A549 (cell line): ENCODE measurements at regions not wholly inside any gene's neighbourhood (a gene's known extent, or its start where the extent isn't known, plus 50 kb on each side); places are given as distances from the start of the nearest gene placed in this dataset.

Experiments used
- ATAC-seq, 2 experiments: fragments of 200-7000 bp in 1 of 2; fragments of >200 bp in 1 of 2; cut with Nextera tagmentation in 1 of 2; cut with Tn5 transposase in 1 of 2; 3 replicates each; pipeline versions ENCODE4 v1.8.0 to v1.9.1; 2018 to 2020; ENCODE audit warnings: mild to moderate bottlenecking in 1 of 2, moderate library complexity in 1 of 2
- CTCF ChIA-PET: fragments of 300-600 bp; sonication (Branson Sonifier 250); formaldehyde crosslinking; extraction: SDS; loops from one replicate; lab custom pipeline; 2021; ENCODE audit warnings: antibody characterized with exemption, inconsistent platforms; lab: Yijun Ruan, JAX
- POLR2A ChIA-PET: fragments of 350-600 bp; formaldehyde crosslinking; extraction: SDS; loops from one replicate; lab custom pipeline; 2021; ENCODE audit warnings: antibody characterized with exemption, inconsistent platforms; lab: Yijun Ruan, JAX
- DNase-seq, 2 experiments: peaks; one replicate each; pipeline versions ENCODE4 v3.0.0 to v3.0.0-alpha.2; 2011 to 2016; ENCODE audit warnings: low read depth in 1 of 2, low spot score in 1 of 2
- FAIRE-seq: peaks from 2 replicates; lab custom pipeline; 2011; peaks lifted over from hg19 to GRCh38; lab: Jason Lieb, UNC
- H3K27ac ChIP-seq, 2 experiments: fragments of >200 bp; sonication (Bioruptor Twin); formaldehyde crosslinking; 3 replicates each; pipeline ENCODE4 v1.5.1; 2016 to 2017
- H3K4me1 ChIP-seq: fragments of >200 bp; sonication (Bioruptor Twin); formaldehyde crosslinking; 3 replicates; pipeline ENCODE4 v1.6.1; 2016
- H3K4me2 ChIP-seq: fragments of >200 bp; sonication (Bioruptor Twin); formaldehyde crosslinking; 3 replicates; pipeline ENCODE4 v1.6.1; 2016
- H3K4me3 ChIP-seq: fragments of >200 bp; sonication (Bioruptor Twin); formaldehyde crosslinking; 3 replicates; pipeline ENCODE4 v1.5.1; 2016
- H3K9me3 ChIP-seq: fragments of >200 bp; sonication (Bioruptor Twin); formaldehyde crosslinking; 3 replicates; pipeline ENCODE4 v1.6.1; 2016
- BHLHE40 ChIP-seq: IDR thresholded peaks from 2 replicates; pipeline ENCODE4 v1.6.1; 2012; ENCODE audit warnings: low read depth, low read length, inconsistent platforms
- CBX2 ChIP-seq: fragments of 200-600 bp; sonication (generic); IDR thresholded peaks from 2 replicates; pipeline ENCODE4 v1.6.1; 2016; ENCODE audit warnings: low read depth, mild to moderate bottlenecking, borderline replicate concordance
- CBX8 ChIP-seq: fragments of 200-600 bp; sonication (generic); IDR thresholded peaks from 2 replicates; pipeline ENCODE4 v1.6.1; 2016
- CHD2 ChIP-seq: fragments of 150-350 bp; IDR thresholded peaks from 2 replicates; pipeline ENCODE4 v1.6.1; 2014; ENCODE audit warnings: low read length; ENCODE audit not compliant: partially characterized antibody
- EHMT2 ChIP-seq: fragments of 200-600 bp; sonication (generic); IDR thresholded peaks from 2 replicates; pipeline ENCODE4 v1.6.1; 2016; ENCODE audit warnings: antibody characterized with exemption, low read depth, mild to moderate bottlenecking, moderate library complexity
- EP300 ChIP-seq, 2 experiments: fragments of >200 bp; sonication (Bioruptor Twin); formaldehyde crosslinking; IDR thresholded peaks; 2 replicates in 1 of 2; 3 replicates in 1 of 2; pipeline ENCODE4 v1.6.1; 2016 to 2017
- ESRRA ChIP-seq: fragments of 150-350 bp; IDR thresholded peaks from 2 replicates; pipeline ENCODE4 v1.6.1; 2014; ENCODE audit warnings: mild to moderate bottlenecking, low read length, borderline replicate concordance
- FOSB ChIP-seq: fragments of 250-450 bp; sonication (Bioruptor Pico); IDR thresholded peaks from 2 replicates; pipeline ENCODE4 v1.5.0; 2020; ENCODE audit warnings: mild to moderate bottlenecking, moderate library complexity
- FOSL2 ChIP-seq, 2 experiments: fragments of 450-650 bp in 1 of 2; fragments of >200 bp in 1 of 2; sonication (Bioruptor Twin) in 1 of 2; formaldehyde crosslinking; IDR thresholded peaks; 2 replicates each; pipeline versions ENCODE4 v1.5.0 to v1.6.1; 2016 to 2020; ENCODE audit warnings: mild to moderate bottlenecking in 1 of 2, moderate library complexity in 1 of 2
- GATA3 ChIP-seq: IDR thresholded peaks from 2 replicates; pipeline ENCODE4 v1.6.1; 2012; ENCODE audit warnings: borderline replicate concordance
- HDAC2 ChIP-seq: fragments of 200-600 bp; sonication (generic); IDR thresholded peaks from 2 replicates; pipeline ENCODE4 v1.6.1; 2016
- HES2 ChIP-seq: fragments of >200 bp; sonication (Bioruptor Twin); formaldehyde crosslinking; IDR thresholded peaks from 2 replicates; pipeline ENCODE4 v1.6.1; 2016
- HOXB5 ChIP-seq: fragments of 250-450 bp; sonication (Bioruptor Pico); IDR thresholded peaks from 2 replicates; pipeline ENCODE4 v1.5.0; 2020; ENCODE audit warnings: mild to moderate bottlenecking, moderate library complexity
- JUNB ChIP-seq: fragments of >200 bp; sonication (Bioruptor Twin); formaldehyde crosslinking; IDR thresholded peaks from 2 replicates; pipeline ENCODE4 v1.6.1; 2016
- MAFK ChIP-seq: fragments of 450-650 bp; IDR thresholded peaks from 2 replicates; pipeline ENCODE4 v1.6.1; 2014; ENCODE audit not compliant: partially characterized antibody
- MYC ChIP-seq: IDR thresholded peaks from 2 replicates; pipeline ENCODE4 v1.6.1; 2012; ENCODE audit warnings: mild to moderate bottlenecking, inconsistent platforms, low read length, improper control_type of control experiment, borderline replicate concordance
- NR3C1 ChIP-seq: fragments of >200 bp; sonication (Bioruptor Twin); formaldehyde crosslinking; IDR thresholded peaks from 3 replicates; pipeline ENCODE4 v1.6.1; 2017
- PHF8 ChIP-seq: fragments of 200-600 bp; sonication (generic); IDR thresholded peaks from 2 replicates; pipeline ENCODE4 v1.6.1; 2016; ENCODE audit warnings: low read depth, mild to moderate bottlenecking, antibody characterized with exemption, moderate library complexity, borderline replicate concordance
- RAD21 ChIP-seq, 2 experiments: fragments of >200 bp in 1 of 2; sonication (Bioruptor Twin) in 1 of 2; formaldehyde crosslinking in 1 of 2; IDR thresholded peaks in 1 of 2; conservative IDR thresholded peaks in 1 of 2; 2 replicates in 1 of 2; 3 replicates in 1 of 2; pipeline ENCODE4 v1.6.1; 2012 to 2018; ENCODE audit warnings: inconsistent platforms in 1 of 2
- REST ChIP-seq: fragments of 200-600 bp; sonication (generic); IDR thresholded peaks from 2 replicates; pipeline ENCODE4 v1.6.1; 2016; ENCODE audit warnings: antibody characterized with exemption, mild to moderate bottlenecking, moderate library complexity
- RFX5 ChIP-seq: fragments of 450-650 bp; IDR thresholded peaks from 2 replicates; pipeline ENCODE4 v1.7.1; 2014; ENCODE audit warnings: antibody characterized with exemption, mild to moderate bottlenecking, moderate library complexity
- SMC3 ChIP-seq: fragments of >200 bp; sonication (Bioruptor Twin); formaldehyde crosslinking; IDR thresholded peaks from 3 replicates; pipeline ENCODE4 v1.6.1; 2018; ENCODE audit warnings: inconsistent platforms
- TFCP2L1 ChIP-seq: fragments of 250-450 bp; sonication (Bioruptor Pico); IDR thresholded peaks from 2 replicates; pipeline ENCODE4 v1.5.0; 2021; ENCODE audit warnings: mild to moderate bottlenecking
- ZFP36 ChIP-seq: fragments of 450-650 bp; IDR thresholded peaks from 2 replicates; pipeline ENCODE4 v1.6.1; 2014; ENCODE audit warnings: borderline replicate concordance; ENCODE audit not compliant: partially characterized antibody
- WGBS: methylation state at CpG from one replicate; pipeline ENCODE4 v1.1.6; 2017; ENCODE audit errors: missing lambda C conversion rate; 5-methylcytosine and 5-hydroxymethylcytosine counted together
- TF ChIP-seq, protein P1 (sequence below): fragments of 450-650 bp; IDR thresholded peaks from 2 replicates; pipeline ENCODE4 v1.6.1; 2014; ENCODE audit warnings: antibody characterized with exemption

GRCh38 chr2:64295326-64296139, 151.3 kb upstream of the PELI1 start:
- WGBS: 28% methylated on average over 5 of the region's 5 CpGs
- Histone ChIP-seq H3K27ac (no peak overlapping the region), H3K4me1 (peaks cover 10% of the 10 kb centered on the region; the same call in 2 of the 3 replicates), H3K9me3 (no peaks in the 10 kb centered on the region), H3K4me2 (no peak overlapping the region), H3K4me3 (no peak overlapping the region)
- no peak for TF ChIP-seq GATA3
- TF ChIP-seq FOSL2 (IDR thresholded peaks at IDR 0.05): no peak
- TF ChIP-seq FOSL2 (CRISPR knock-in tag; IDR thresholded peaks at IDR 0.05): no peak
- no peak for TF ChIP-seq REST
- no peak for TF ChIP-seq NR3C1
- TF ChIP-seq ESRRA: no peak
- TF ChIP-seq CBX2: no peak
- no peak for TF ChIP-seq HES2
- TF ChIP-seq CHD2: no peak
- no peak for TF ChIP-seq RFX5
- POLR2A ChIA-PET: no interaction called here
- peak; percentile 23 to 41; a peak in 3 of 6 replicates for ATAC-seq
- FAIRE-seq: no peak
- CTCF ChIA-PET: interaction anchor here (0.6 to 1.5 kb wide), 5 partner anchors 11 to 924 kb away, joined by 3 to 5 read pairs (median 3); no protein-coding TSS in a partner anchor
- no peak for DNase-seq

DNA sequence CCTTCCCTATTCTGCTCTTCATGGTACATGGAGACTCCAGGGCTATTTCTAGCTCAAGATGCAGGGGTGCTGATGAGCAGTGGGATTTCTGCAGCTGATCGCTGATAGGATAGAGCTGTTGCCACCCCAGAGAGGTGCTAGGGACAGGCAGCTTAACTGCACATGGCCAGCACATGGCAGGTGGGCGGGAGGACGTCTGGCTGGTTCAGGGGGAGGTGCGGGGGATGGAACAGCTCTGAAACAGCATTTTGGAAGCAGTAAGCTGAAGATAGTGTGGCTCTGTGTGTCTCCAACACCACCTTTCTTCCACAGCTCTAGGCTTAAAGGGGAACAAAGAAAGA, 151.9 kb upstream of the PELI1 start:
- TF ChIP-seq RFX5 (no peak), REST (no peak), TFCP2L1 (CRISPR knock-in tag) (no peak), JUNB (no peak), MYC (no peak), PHF8 (no peak), HDAC2 (no peak), BHLHE40 (no peak), RAD21 (conservative IDR thresholded peaks at IDR 0.05 in 1 of 2, IDR thresholded peaks at IDR 0.05 in 1 of 2) (no peak), ESRRA (no peak), EP300 (IDR thresholded peaks at IDR 0.05) (no peak), ZFP36 (no peak), SMC3 (no peak), EHMT2 (no peak), NR3C1 (no peak), CBX8 (no peak), FOSB (no peak), MAFK (no peak), HOXB5 (no peak)
- TF ChIP-seq, protein P1, sequence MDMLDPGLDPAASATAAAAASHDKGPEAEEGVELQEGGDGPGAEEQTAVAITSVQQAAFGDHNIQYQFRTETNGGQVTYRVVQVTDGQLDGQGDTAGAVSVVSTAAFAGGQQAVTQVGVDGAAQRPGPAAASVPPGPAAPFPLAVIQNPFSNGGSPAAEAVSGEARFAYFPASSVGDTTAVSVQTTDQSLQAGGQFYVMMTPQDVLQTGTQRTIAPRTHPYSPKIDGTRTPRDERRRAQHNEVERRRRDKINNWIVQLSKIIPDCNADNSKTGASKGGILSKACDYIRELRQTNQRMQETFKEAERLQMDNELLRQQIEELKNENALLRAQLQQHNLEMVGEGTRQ: no peak
- no peak overlapping the region for H3K4me2 ChIP-seq
- DNase-seq: no peak
- H3K9me3 ChIP-seq: no peaks in the 10 kb centered on the region
- no peak for FAIRE-seq
- whole genome bisulfite sequencing: 29% methylated on average over 4 of the region's 4 CpGs
- H3K4me3 ChIP-seq: no peak overlapping the region
- CTCF ChIA-PET: interaction anchor here (0.6 to 1.5 kb wide), 4 partner anchors 10 to 924 kb away, joined by 3 to 5 read pairs (median 4); no protein-coding TSS in a partner anchor
- POLR2A ChIA-PET: no interaction called here
- H3K27ac ChIP-seq: no peak overlapping the region
- peaks cover 4% of the 10 kb centered on the region; the same call in 1 of the 3 replicates for H3K4me1 ChIP-seq
- ATAC-seq: no peak
